Kidney (tissue), 13 donors: ENCODE measurements at regions not wholly inside any gene's neighbourhood (a gene's known extent, or its start where the extent isn't known, plus 50 kb on each side); places are given as distances from the start of the nearest gene placed in this dataset.

Source experiments
- DNase-seq, 5 donors: peaks; one replicate each; pipeline ENCODE4 v3.0.0-alpha.2; 2013 to 2020
- FAIRE-seq: peaks from 2 replicates; lab custom pipeline; 2012; peaks lifted over from hg19 to GRCh38; lab: Jason Lieb, UNC
- H3K27ac ChIP-seq, 2 donors: one replicate each; pipeline ENCODE4 v1.7.0; 2013; ENCODE audit warnings: low read depth in 2 of 2, low read length in 2 of 2, inconsistent platforms in 1 of 2
- H3K27me3 ChIP-seq: one replicate; pipeline ENCODE4 v1.7.1; 2013; ENCODE audit warnings: low read length, inconsistent platforms; ENCODE audit not compliant: control insufficient read depth, insufficient read depth
- H3K36me3 ChIP-seq, 3 donors: one replicate each; pipeline versions ENCODE4 v1.7.0 to v1.7.1; 2013; ENCODE audit warnings: low read length in 3 of 3, control low read depth in 1 of 3, inconsistent platforms in 1 of 3; ENCODE audit not compliant: insufficient read depth in 3 of 3, control insufficient read depth in 2 of 3
- H3K4me1 ChIP-seq, 3 donors: one replicate each; pipeline versions ENCODE4 v1.7.0 to v1.7.1; 2013; ENCODE audit warnings: low read length in 3 of 3, inconsistent platforms in 1 of 3, low read depth in 1 of 3; ENCODE audit not compliant: control insufficient read depth in 2 of 3, insufficient read depth in 2 of 3
- H3K4me3 ChIP-seq, 3 donors: one replicate each; pipeline versions ENCODE4 v1.7.0 to v1.8.1; 2013; ENCODE audit warnings: low read length in 3 of 3, control low read depth in 1 of 3, inconsistent platforms in 1 of 3
- H3K9ac ChIP-seq, 3 donors: one replicate each; pipeline versions ENCODE4 v1.7.0 to v1.7.1; 2013; ENCODE audit warnings: low read length in 3 of 3, control low read depth in 1 of 3, inconsistent platforms in 1 of 3
- H3K9me3 ChIP-seq, 3 donors: one replicate each; pipeline versions ENCODE4 v1.7.0 to v1.7.1; 2013; ENCODE audit warnings: low read length in 3 of 3, control low read depth in 1 of 3, inconsistent platforms in 1 of 3; ENCODE audit not compliant: control insufficient read depth in 2 of 3, insufficient read depth in 1 of 3
- CTCF ChIP-seq: IDR thresholded peaks from 3 replicates; pipeline ENCODE4 v1.5.1; 2012; ENCODE audit warnings: mild to moderate bottlenecking, moderate library complexity, borderline replicate concordance; ENCODE audit not compliant: insufficient read depth; ENCODE audit errors: extremely low read depth
- intact Hi-C: fragments of 100-400 bp; cut with DNase I; formaldehyde crosslinking; loops from one replicate; pipeline ENCODE4 v1.11.1; 2022
- donor health status: control.
- donor health status: control.
- donor health status: control.
- donor health status: control.
- donor health status: control.
- donor health status: DM: yes; HTN: yes; CAD: no.
- donor health status: Normal renal cell carcinoma (clear cell type).

- no peak overlapping the region for H3K9ac ChIP-seq
- no peaks in the 10 kb centered on the region for H3K36me3 ChIP-seq
- H3K27me3 ChIP-seq = no peaks in the 10 kb centered on the region
- intact Hi-C loops = no loop called here
- no peak overlapping the region for H3K27ac ChIP-seq
- no peak for FAIRE-seq
- no peaks in the 10 kb centered on the region for H3K4me1 ChIP-seq
- H3K9me3 ChIP-seq = peaks cover 0 to 14% (median 2%) of the 10 kb centered on the region in 3 donors
- TF ChIP-seq CTCF = no peak
- DNase-seq = no peak
- no peak overlapping the region for H3K4me3 ChIP-seq
Observed at GRCh38 chr10:128560993-128561392, 434.8 kb upstream of the MKI67 start.

DNA sequence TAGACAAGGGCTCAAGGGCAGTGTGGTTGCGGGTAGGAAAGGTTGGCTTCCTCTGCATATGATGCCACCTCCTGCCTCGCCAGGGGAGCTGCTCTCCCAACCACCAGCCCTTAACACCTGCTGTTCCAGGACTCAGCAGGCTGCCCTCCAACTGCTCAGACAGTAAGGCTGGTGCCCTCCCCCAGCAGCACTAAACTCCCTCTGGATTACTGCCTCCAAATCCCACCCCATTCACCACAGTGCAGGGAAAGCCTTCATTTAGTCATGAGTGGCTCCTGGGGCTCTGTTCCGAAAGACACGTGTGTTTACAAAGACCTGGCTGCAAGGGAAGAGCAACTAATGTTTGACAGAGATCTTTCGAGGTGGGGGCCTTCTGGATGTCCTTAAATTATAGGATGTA is 437.2 kb upstream of the MKI67 start:
- H3K27ac ChIP-seq = no peak overlapping the region
- intact Hi-C loops = no loop called here
- FAIRE-seq = no peak
- H3K4me1 ChIP-seq = no peaks in the 10 kb centered on the region
- H3K36me3 ChIP-seq = no peaks in the 10 kb centered on the region
- H3K27me3 ChIP-seq = no peaks in the 10 kb centered on the region
- H3K4me3 ChIP-seq = no peak overlapping the region
- no peak overlapping the region for H3K9ac ChIP-seq
- H3K9me3 ChIP-seq = peaks cover 0 to 14% (median 2%) of the 10 kb centered on the region in 3 donors
- DNase-seq = no peak
- TF ChIP-seq CTCF = no peak

- Histone ChIP-seq H3K36me3 (no peaks in the 10 kb centered on the region), H3K9ac (no peak overlapping the region), H3K9me3 (peaks cover 0 to 14% (median 2%) of the 10 kb centered on the region in 3 donors), H3K4me1 (no peaks in the 10 kb centered on the region), H3K27ac (no peak overlapping the region), H3K27me3 (no peaks in the 10 kb centered on the region), H3K4me3 (no peak overlapping the region)
- TF ChIP-seq CTCF = no peak
- no peak for DNase-seq
- intact Hi-C loops = no loop called here
- no peak for FAIRE-seq
Observed at GRCh38 chr10:128563904-128564303, 437.7 kb upstream of the MKI67 start.

- Histone ChIP-seq H3K9me3 (peaks cover 0 to 14% (median 2%) of the 10 kb centered on the region in 3 donors), H3K27me3 (no peaks in the 10 kb centered on the region), H3K36me3 (no peaks in the 10 kb centered on the region), H3K4me1 (no peaks in the 10 kb centered on the region), H3K4me3 (no peak overlapping the region), H3K27ac (no peak overlapping the region), H3K9ac (no peak overlapping the region)
- intact Hi-C loops = no loop called here
- FAIRE-seq (no peak), DNase-seq (no peak)
- no peak for TF ChIP-seq CTCF
Observed at GRCh38 chr10:128566361-128566968, 440.2 kb upstream of the MKI67 start.
